ENCODE measurements at regions not wholly inside any gene's neighbourhood (a gene's known extent, or its start where the extent isn't known, plus 50 kb on each side); places are given as distances from the start of the nearest gene placed in this dataset.

- TF ChIP-seq GATA2 (IDR thresholded peaks at IDR 0.05; ENCODE audit: low read depth, low read length) (no peak), GATA3 (IDR thresholded peaks at IDR 0.05; ENCODE audit: low read depth, low read length) (no peak)
These were observed 90.4 kb upstream of the PLPPR4 start for GRCh38 chr1:99173900-99174299.

All from SH-SY5Y (cell line).